ENCODE measurements at regions not wholly inside any gene's neighbourhood (a gene's known extent, or its start where the extent isn't known, plus 50 kb on each side); places are given as distances from the start of the nearest gene placed in this dataset.

DNA sequence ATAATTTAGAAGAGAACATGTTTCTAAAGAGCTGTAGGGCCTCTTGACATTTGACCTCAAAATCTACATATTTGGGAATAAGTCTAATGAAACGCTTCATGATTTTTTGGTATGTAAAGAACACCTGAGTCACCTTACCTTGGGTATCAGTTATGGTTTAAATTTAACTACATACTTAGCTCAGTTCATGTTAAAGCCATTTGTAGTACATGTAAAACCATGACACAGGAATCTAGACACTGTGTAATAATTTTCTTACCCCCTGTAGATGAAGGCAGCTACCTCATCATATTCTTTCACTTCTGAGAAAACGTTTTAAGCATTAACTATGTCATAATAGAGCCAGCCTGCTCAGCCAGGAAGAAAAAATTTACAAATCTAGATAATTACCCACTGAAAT, 105.8 kb upstream of the CPNE8 start:
- TF ChIP-seq, protein P1, sequence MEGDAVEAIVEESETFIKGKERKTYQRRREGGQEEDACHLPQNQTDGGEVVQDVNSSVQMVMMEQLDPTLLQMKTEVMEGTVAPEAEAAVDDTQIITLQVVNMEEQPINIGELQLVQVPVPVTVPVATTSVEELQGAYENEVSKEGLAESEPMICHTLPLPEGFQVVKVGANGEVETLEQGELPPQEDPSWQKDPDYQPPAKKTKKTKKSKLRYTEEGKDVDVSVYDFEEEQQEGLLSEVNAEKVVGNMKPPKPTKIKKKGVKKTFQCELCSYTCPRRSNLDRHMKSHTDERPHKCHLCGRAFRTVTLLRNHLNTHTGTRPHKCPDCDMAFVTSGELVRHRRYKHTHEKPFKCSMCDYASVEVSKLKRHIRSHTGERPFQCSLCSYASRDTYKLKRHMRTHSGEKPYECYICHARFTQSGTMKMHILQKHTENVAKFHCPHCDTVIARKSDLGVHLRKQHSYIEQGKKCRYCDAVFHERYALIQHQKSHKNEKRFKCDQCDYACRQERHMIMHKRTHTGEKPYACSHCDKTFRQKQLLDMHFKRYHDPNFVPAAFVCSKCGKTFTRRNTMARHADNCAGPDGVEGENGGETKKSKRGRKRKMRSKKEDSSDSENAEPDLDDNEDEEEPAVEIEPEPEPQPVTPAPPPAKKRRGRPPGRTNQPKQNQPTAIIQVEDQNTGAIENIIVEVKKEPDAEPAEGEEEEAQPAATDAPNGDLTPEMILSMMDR (IDR thresholded peaks at IDR 0.05; ENCODE audit: extremely low read depth in 1 of 2, insufficient read depth in 1 of 2, low read depth in 1 of 2, low read length in 2 of 2): no peak
- TF ChIP-seq JUN (IDR thresholded peaks at IDR 0.05; ENCODE audit: borderline replicate concordance, insufficient read depth, insufficient read length, low read depth) (no peak), POLR2A (IDR thresholded peaks at IDR 0.05; ENCODE audit: low read depth, low read length) (no peak), GATA2 (IDR thresholded peaks at IDR 0.05; ENCODE audit: insufficient read depth, insufficient read length, low read depth, low read length) (no peak), FOS (IDR thresholded peaks at IDR 0.05; ENCODE audit: borderline replicate concordance, insufficient read depth, low read length) (no peak), EZH2 (IDR thresholded peaks at IDR 0.05; ENCODE audit: borderline replicate concordance, low read depth, low read length, severe bottlenecking) (no peak), POLR2AphosphoS5 (IDR thresholded peaks at IDR 0.05; ENCODE audit: insufficient read depth, low read depth, low read length) (no peak), MYC (IDR thresholded peaks at IDR 0.05; ENCODE audit: low read depth, low read length) (no peak)
- TF ChIP-seq, protein P2, sequence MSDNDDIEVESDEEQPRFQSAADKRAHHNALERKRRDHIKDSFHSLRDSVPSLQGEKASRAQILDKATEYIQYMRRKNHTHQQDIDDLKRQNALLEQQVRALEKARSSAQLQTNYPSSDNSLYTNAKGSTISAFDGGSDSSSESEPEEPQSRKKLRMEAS (IDR thresholded peaks at IDR 0.05; ENCODE audit: insufficient read depth, insufficient read length): no peak

All from endothelial cell of umbilical vein (primary cell).